ENCODE measurements at regions not wholly inside any gene's neighbourhood (a gene's known extent, or its start where the extent isn't known, plus 50 kb on each side); places are given as distances from the start of the nearest gene placed in this dataset.

DNA sequence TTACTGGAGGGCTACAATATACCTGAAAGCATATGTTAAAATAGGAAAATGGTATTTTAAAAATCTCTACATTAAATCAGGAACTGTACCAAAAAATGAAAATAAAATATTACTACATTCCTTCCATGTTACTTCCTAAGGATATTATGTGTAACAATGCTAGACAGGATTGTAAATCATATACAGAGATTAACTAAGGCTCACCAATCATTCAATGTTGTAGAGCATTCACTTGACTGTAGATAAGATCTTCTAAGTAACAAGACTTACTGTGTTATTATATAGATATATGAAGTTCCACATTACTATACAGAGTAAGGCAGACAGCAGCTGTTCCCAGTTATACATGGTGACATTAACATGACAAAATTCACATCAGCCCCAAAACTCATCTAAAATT, 1919.1 kb upstream of the CDH9 start:
- peaks cover 3 to 8% of the 10 kb centered on the region in 2 experiments; a peak in 2 of 4 replicates for H3K9me3 ChIP-seq (ENCODE audit: insufficient read depth in 2 of 2, low read depth in 1 of 2, low read length in 1 of 2)
- H2BK20ac ChIP-seq (ENCODE audit: low read length): no peak overlapping the region
- H2BK5ac ChIP-seq (ENCODE audit: low read depth, low read length): no peak overlapping the region
- H3K4me3 ChIP-seq (ENCODE audit: extremely low read depth in 1 of 4, insufficient read depth in 2 of 4, low read depth in 3 of 4, low read length in 4 of 4): no peak overlapping the region
- CTCF ChIA-PET (ENCODE audit: partially characterized antibody): interaction anchor here (0.6 kb wide), 1 partner anchor 287 kb away, joined by 3 read pairs; no protein-coding TSS in a partner anchor
- no peaks in the 10 kb centered on the region; the same call in 1 of the 2 replicates for H3K23me2 ChIP-seq (ENCODE audit: low read depth, low read length)
- TF ChIP-seq SAP30 (IDR thresholded peaks at IDR 0.05; ENCODE audit: insufficient read depth, insufficient replicate concordance, low read length) (no peak), NANOG (IDR thresholded peaks at IDR 0.05; ENCODE audit: insufficient read depth, low read depth, low read length, poor library complexity, severe bottlenecking) (no peak), EP300 (IDR thresholded peaks at IDR 0.05; ENCODE audit: borderline replicate concordance in 1 of 2, low read depth in 2 of 2, low read length in 2 of 2) (no peak), TAF1 (IDR thresholded peaks at IDR 0.05; ENCODE audit: low read depth, low read length) (no peak), RFX5 (IDR thresholded peaks at IDR 0.05; ENCODE audit: borderline replicate concordance, low read depth, low read length) (no peak), SRF (IDR thresholded peaks at IDR 0.05; ENCODE audit: low read depth, low read length) (no peak), SUZ12 (IDR thresholded peaks at IDR 0.05; ENCODE audit: low read length) (no peak), CTBP2 (IDR thresholded peaks at IDR 0.05; ENCODE audit: borderline replicate concordance, insufficient read depth, insufficient read length, low read length) (no peak), CBX8 (IDR thresholded peaks at IDR 0.05; ENCODE audit: borderline replicate concordance, low read depth, low read length) (no peak), TAF7 (optimal IDR thresholded peaks at IDR 0.05; ENCODE audit: borderline replicate concordance, low read depth, low read length) (no peak), SIX5 (IDR thresholded peaks at IDR 0.05; ENCODE audit: low read depth, low read length) (no peak)
- TF ChIP-seq, protein P1, sequence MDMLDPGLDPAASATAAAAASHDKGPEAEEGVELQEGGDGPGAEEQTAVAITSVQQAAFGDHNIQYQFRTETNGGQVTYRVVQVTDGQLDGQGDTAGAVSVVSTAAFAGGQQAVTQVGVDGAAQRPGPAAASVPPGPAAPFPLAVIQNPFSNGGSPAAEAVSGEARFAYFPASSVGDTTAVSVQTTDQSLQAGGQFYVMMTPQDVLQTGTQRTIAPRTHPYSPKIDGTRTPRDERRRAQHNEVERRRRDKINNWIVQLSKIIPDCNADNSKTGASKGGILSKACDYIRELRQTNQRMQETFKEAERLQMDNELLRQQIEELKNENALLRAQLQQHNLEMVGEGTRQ (IDR thresholded peaks at IDR 0.05; ENCODE audit: low read length): no peak
- no peak overlapping the region for H3K23ac ChIP-seq (ENCODE audit: insufficient read length)
- no peak overlapping the region for H4K5ac ChIP-seq (ENCODE audit: insufficient read length, low read depth, low read length)
- H4K91ac ChIP-seq (replicated peaks; ENCODE audit: insufficient read length, low read length): no peak overlapping the region
- H2BK15ac ChIP-seq (ENCODE audit: low read length): no peak overlapping the region
- no peak overlapping the region for H3K56ac ChIP-seq (replicated peaks; ENCODE audit: insufficient read length, low read depth, low read length)
- no peak overlapping the region for H2AK5ac ChIP-seq (ENCODE audit: low read depth, low read length)
- no peak overlapping the region for H3K4me2 ChIP-seq (ENCODE audit: insufficient read depth in 1 of 2, low read depth in 2 of 2, low read length in 2 of 2)
- H3K4ac ChIP-seq (replicated peaks; ENCODE audit: insufficient read length, low read depth, low read length): no peak overlapping the region
- no peak overlapping the region for H2BK12ac ChIP-seq (ENCODE audit: low read depth, low read length)
- no peaks in the 10 kb centered on the region for H3K79me2 ChIP-seq (ENCODE audit: control insufficient read depth in 1 of 2, insufficient read depth in 2 of 2, low read length in 2 of 2)
- no peak overlapping the region for H2AFZ ChIP-seq (ENCODE audit: low read length)
- no peaks in the 10 kb centered on the region for H3K27me3 ChIP-seq (replicated peaks in 1 of 4; ENCODE audit: control insufficient read depth in 3 of 4, extremely low read depth in 1 of 4, insufficient read depth in 3 of 4, low read length in 3 of 4)
- H3K18ac ChIP-seq (ENCODE audit: extremely low read depth, low read length): no peak overlapping the region
- no peaks in the 10 kb centered on the region for H3K79me1 ChIP-seq (ENCODE audit: low read depth, low read length)
- H3K14ac ChIP-seq (ENCODE audit: insufficient read length): no peak overlapping the region
- H4K20me1 ChIP-seq (replicated peaks in 1 of 2; ENCODE audit: control insufficient read depth in 1 of 2, insufficient read depth in 2 of 2, low read length in 2 of 2): no peaks in the 10 kb centered on the region
- no peak overlapping the region for H2BK120ac ChIP-seq (replicated peaks; ENCODE audit: low read depth, low read length)
- no peak overlapping the region for H4K8ac ChIP-seq (ENCODE audit: extremely low read depth, insufficient read depth, low read length)
- H3K36me3 ChIP-seq (ENCODE audit: control insufficient read depth in 2 of 4, insufficient read depth in 4 of 4, low read length in 3 of 4): no peaks in the 10 kb centered on the region; a peak in 1 of 8 replicates
- POLR2A ChIA-PET (ENCODE audit: partially characterized antibody): no interaction called here
- H3K27ac ChIP-seq (ENCODE audit: low read depth, low read length): no peak overlapping the region
- DNase-seq (ENCODE audit: low read depth in 1 of 2, low spot score in 2 of 2) (no peak), FAIRE-seq (no peak)
- H3K9ac ChIP-seq (replicated peaks in 1 of 4; ENCODE audit: extremely low read depth in 1 of 4, low read depth in 3 of 4, low read length in 3 of 4): no peak overlapping the region
- H3K4me1 ChIP-seq (replicated peaks in 1 of 4; ENCODE audit: control insufficient read depth in 3 of 4, insufficient read depth in 4 of 4, low read length in 3 of 4): no peaks in the 10 kb centered on the region

Measured in H1 (cell line).